C1 segment of cervical spinal cord (tissue), 14 donors: ENCODE measurements at regions not wholly inside any gene's neighbourhood (a gene's known extent, or its start where the extent isn't known, plus 50 kb on each side); places are given as distances from the start of the nearest gene placed in this dataset.
"Not testable (repeated sequence)": the region's sequence is repeated elsewhere in the genome, so short reads cannot be mapped to it uniquely, and the experiment has no call there.

ENCODE experiments used
- DNase-seq, 14 donors: peaks; one replicate each; lab custom pipeline; 2025; lab: John Stamatoyannopoulos, UW

DNA sequence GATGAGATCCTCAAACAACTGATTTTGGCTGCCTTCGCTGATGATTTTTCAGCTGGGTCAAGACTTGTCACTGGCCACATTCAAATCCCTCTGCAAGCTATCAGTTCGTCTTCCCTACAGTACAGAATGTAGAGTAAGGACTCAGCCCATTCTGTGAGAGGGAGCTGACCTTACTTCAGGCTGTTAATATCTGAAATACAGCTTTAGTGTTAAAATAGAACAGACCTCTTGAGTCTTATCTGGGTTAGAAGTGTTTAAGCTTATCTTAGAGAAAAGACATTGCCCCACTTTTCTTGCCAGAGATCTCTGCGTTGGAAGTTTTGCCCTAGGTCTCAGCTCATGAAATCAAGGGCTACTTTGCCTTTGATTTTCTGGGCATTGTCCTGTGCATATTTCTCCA is 383.4 kb upstream of the LARGE1 start:
- no peak for DNase-seq

DNA sequence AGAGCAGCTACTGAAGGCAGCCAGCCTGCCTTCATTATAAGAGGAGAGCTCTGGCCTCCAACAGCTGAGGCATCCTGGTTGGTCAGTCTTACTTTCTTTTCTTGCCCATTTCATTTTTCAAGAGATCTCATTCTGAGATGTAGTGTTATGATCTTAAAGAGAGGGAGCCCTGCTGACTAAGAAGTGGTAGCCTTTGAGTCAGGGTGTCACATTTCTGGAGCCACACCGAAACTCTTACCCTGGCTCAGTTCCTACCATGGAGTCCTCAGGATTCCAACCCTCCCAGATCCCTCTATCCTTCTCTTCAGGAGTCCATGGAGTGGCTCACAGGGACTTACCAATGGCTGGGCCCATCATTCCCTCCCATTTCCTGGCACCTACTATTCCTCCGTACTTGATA is 386.1 kb upstream of the LARGE1 start:
- no peak for DNase-seq

DNA sequence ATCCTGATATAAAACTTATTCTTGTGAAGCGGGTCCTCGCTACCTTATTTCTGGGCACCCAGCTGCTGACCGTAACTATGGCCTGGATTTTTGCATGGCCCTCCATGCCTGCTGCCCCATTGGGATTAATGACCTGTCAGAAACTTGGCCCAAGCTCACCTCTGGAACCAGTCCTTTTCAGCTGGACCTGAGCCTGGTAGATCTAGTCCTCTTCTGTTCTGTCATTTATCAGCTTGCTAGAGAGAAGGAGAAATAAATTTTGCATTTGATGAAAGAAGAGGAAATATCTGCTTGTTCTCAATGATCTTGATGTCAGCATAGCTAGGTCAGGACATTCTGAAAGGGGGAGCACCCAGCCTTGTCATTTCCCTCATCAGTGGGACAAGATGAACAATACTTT is 387.8 kb upstream of the LARGE1 start:
- no peak for DNase-seq

DNA sequence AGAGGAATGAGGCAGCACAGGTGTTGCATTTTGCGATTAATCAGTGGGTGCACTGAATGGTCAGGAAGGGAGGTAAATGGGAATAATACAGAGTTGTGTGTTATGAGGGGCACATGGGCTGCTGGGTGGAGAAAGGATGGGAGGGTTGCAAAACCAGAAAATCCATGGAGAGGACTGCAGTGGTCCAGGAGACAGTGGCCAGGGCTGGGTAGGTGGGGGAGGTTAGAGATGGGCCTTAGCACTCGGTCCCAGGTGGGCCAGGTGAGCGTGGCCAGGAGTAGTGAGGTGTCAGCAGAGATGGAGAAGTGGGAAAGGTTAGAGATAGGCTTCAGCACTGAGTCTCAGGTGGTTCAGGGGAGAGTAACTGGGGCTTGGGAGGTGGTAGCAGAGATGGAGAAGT is 399.1 kb upstream of the LARGE1 start:
- no peak for DNase-seq

DNA sequence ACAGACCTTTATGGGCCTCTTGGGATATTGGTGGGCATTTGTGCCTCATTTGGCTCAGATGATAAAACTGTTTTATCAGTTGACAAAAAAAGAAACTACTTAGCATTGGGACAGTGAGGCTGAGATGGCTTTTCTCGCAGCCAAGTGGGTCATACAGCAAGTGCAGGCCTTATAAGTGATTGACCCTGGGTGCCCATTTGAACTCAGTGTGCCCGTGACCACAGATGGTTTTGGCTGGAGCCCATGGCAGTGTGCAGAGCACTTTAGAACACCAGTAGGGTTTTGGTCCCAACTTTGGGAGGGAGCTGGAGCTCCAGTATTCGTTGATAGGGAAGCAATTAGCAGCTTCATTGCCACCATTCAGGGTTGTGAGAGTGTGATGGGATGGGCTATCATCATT is 404.5 kb upstream of the LARGE1 start:
- DNase-seq: no peak

DNA sequence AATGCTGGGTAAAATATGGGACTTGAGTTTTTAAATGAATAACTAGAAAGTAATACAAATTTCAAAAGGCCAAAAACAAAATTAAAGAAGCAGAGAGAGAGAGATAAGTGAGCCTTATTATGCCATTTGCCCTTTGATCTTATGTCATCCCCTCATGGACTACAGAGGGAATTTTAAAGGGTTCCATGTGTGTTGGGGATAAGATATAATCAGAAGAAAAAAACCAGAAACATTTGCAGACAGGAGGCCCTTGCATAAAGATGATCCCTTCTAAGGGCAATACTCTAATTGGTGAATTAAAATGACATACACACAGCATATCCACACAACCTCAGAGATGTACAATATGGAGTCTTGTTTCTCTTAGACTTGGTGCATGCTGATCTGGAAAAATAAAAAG is 406.6 kb upstream of the LARGE1 start:
- no peak for DNase-seq

DNA sequence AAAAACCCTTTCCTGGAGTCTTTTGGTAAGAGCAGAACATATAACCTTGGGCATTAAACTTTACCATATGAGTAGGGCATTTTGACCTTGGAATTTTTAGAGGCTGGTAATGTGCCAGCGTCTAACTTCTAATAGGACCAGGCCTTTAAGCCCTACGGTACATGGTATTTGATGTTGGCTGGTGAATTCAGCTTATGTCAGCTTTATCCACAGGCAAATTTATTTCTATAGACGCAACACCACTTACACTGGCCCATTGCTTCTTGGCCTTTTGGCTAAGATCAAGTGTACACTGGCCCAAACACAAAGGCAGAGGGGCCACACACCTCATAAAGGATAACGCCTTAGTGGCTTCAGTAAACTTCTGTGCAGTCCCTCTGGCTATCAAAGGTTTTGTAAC is 410.2 kb upstream of the LARGE1 start:
- no peak for DNase-seq

DNA sequence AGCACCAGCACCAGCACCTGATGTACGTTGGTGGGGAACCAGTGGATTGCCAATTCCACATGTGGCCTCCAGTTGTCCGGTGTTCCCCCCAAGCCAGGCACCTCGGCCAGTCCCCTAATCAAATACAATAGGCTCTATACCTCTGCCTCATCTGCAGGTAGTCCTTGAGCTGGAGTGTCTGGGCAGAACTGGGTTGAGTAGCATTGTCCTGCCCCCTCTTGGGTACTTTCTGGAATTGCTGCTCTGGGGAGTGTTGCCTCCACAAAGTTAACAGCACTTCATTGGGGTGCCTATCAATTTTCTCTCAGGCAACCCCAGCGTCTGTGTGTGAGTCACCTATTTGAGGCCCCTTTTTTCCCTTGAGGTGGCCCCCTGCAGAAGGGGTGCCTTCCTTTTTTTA is 413.0 kb upstream of the LARGE1 start:
- DNase-seq: no peak

DNA sequence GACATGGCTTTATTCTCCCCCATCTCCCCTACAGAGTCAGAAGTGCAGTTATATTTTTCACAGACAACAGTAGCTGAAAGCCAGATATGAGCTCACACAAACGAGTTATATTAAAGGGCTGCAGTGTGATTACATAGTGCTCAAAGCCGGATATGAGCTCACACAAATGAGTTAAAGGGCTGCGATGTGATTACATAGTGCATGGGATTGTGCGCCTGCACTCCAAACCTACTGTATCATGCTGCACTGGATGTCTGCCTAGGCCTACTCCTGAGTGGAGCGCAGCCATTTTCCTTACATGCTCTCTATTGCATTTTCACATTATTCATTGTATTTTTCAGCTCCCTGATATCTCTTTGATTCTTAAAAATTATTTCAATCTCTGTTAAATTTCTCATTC is 414.6 kb upstream of the LARGE1 start:
- no peak for DNase-seq

DNA sequence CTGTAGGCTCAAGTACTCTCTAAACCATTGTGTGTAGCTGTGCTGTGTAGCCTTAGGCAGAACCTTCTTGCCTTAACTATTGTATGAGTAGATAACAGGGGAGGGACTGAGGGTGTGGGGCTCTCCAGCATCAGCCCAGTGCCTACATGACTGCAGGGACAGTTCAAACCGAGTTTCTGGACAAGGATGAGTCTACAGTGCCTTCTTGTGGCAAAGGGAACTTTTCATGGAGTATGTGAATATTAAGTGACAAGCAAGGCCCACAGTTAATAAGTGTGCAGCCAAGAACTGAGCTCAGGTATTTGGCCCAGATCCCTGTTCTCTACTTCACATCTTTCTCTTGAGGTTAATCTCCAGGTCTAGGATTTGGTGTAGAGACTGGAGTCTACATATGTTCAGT is 424.4 kb upstream of the LARGE1 start:
- no peak for DNase-seq

DNA sequence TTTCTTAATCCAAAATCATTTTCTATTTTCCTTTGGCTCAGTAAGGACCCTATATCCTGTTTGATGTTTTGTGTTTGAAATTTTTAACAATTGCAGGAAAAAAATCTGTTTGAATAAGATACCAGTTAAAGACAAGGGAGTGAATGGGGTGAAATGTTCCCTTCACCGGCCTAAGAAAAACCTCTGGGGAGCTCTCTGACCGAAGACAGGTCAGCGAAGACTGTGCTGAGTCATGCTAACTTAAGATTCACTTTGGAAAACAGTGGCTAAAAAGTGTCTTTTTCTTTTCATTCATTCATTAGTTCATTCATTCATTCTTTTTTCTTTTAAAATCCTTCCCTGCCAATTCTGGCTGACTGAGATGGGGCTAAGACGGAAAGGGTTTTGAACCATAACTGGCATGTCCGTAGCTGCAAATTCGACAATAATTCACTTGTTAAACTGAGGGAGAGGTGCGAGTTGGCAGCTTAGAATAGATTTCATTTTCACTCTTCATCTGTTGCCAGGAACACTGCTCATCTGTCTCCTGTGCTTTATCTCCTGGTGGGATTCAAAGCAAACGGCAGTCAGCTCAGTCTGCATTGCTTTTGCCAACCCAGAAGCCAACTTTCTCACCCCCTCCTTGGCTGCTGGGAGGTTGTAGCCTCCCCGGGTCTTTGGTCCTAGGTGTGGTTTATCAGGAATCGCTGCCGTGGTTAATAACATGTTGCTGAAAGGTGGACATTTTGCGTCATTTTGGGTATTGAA is 434.0 kb upstream of the LARGE1 start:
- no peak for DNase-seq

DNA sequence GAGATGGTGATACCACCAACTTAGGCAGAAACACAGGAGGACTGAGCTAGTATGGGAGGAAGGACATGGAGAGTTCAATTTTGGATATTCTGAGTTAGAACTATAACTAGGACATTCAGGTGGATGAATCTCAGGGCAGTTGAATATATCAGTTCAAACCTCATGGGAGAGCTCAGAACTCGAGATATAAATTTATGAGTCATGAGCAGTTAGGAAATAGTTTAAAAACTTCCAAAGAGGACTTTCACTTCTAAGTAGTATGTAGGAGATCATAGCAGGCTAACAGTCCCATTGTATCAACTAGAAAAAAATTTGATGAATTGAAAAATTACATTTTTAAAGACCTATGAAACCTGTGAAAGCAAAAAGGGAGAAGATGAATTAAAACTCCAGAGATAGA is 436.2 kb upstream of the LARGE1 start:
- no peak for DNase-seq

DNA sequence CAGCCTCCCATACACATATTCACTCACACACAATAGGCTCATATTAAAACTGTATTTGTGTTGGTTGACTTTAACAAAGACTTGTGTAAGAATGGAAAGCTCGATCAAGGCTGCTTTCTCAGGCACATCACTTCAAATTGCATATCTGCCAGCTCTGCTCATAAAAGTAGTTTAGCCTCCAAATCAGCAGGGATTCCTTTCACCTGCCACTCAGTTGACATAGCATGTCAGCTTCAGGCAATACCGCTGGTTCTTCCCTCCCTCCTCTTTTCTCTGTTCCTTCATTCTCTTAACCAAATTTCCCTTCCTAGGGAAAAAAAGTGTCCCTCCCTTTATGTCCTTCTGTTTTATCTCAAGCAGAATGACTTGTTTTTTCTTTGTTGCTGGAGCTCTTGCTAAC is 450.4 kb upstream of the LARGE1 start:
- DNase-seq: no peak

DNA sequence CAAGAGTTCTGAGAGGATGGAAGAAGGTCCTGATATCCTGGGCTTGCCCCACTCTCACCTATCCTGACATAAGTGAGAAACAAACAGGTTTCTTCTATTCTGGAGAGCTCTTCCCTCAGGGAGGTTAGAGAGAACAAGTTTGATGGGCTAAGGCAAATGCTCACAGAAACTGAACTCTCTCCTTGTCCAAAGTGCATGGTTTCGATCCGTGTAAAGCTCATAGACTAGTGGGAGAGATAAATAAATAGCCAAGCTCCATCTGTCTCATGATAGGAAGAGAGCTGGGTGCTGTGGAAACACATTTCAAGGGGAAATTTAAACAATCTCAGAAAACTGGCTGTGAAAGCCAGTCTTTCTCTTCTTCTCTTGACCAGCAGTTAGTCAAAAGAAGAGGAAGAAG is 459.5 kb upstream of the LARGE1 start:
- no peak for DNase-seq

DNA sequence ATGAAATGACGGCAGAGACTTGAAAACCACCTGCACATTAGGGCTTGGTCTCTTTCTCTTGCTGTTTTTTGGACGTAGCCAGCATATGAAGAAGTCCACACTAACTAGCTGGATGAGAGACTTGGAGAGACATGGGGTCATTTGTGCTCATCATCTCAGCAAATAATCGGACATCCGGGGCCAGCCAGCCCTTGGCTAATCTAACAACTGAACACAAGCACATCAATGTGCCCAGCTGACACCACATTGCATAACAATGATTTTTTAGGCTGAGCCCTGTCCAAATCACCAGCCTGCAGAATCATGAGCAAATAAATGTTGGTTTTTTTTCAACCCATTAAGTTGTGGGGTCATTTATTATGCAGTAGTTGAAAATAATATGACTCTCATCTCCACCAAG is 460.3 kb upstream of the LARGE1 start:
- no peak for DNase-seq

DNA sequence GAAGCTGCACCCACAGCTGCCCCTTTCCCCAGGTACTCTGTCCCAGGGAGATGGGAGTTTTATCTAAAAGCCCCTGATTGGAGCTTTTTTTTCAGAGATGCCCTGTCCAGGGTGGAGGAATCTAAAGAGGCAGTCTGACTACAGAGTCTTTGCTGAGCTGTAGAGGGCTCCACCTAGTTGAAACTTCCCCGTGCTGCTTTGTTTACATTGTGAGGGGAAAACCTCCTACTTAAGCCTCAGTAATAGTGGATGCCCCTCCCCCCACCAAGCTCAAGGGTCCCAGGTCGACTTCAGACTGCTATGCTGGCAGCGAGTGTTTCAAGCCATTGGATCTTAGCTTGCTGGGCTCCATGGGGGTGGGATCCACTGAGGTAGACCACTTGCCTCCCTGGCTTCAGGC is 470.1 kb upstream of the LARGE1 start:
- no peak for DNase-seq

DNA sequence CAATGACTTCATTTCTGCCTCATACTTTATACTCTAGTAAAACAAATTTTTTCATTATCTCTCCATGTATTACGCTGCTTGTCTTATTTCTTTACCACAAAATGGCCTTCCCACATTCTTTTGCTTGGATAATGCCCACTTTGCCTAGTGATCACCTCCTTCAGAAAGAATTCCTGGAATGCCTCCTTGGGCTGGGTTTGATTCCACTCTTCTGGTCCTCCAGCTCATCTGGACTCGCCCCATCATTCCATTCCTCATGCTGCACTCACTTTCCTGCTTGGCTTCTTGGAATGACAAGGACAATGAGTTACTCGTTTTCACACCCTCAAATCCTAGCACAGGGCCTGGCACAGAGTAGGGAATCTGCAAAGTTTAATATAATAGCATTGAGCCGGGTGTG is 475.1 kb upstream of the LARGE1 start:
- no peak for DNase-seq

DNA sequence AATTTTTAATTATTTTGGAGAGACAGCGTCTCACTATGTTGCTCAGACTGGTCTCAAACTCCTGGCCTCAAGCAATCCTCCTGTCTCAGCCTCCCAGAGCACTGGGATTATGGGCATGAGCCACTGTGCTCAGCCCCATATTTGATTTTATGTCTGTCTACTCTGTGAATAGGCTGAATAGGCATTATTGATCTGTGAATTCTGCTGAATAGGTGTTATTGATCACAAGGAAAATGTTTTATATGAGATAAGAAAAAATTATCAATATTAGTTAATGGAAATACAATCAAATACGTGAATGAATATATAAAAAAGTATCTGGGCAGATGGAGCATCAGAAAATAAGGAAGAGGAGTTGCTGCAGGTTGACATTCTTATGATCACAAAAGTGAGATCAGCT is 483.4 kb upstream of the LARGE1 start:
- DNase-seq: no peak

DNA sequence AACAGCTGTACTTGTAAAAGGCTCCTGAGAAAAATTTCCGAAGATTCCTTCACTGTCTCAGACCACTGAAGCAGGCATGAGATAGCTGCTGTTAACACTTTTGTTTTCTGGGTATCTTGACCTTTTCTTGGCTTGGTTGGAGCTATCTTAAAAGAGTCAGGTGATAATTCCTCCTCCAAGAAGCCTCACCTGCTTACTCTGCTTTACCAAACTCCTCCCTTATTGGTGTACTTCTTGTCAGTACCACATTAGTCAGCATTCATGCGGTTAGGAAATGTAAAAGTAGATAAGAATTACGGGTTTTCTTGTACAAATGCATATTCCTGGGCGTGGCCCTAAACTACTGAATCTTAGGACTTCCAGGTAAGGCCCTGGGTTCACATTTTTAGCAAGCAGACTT is 489.8 kb upstream of the LARGE1 start:
- no peak for DNase-seq

DNA sequence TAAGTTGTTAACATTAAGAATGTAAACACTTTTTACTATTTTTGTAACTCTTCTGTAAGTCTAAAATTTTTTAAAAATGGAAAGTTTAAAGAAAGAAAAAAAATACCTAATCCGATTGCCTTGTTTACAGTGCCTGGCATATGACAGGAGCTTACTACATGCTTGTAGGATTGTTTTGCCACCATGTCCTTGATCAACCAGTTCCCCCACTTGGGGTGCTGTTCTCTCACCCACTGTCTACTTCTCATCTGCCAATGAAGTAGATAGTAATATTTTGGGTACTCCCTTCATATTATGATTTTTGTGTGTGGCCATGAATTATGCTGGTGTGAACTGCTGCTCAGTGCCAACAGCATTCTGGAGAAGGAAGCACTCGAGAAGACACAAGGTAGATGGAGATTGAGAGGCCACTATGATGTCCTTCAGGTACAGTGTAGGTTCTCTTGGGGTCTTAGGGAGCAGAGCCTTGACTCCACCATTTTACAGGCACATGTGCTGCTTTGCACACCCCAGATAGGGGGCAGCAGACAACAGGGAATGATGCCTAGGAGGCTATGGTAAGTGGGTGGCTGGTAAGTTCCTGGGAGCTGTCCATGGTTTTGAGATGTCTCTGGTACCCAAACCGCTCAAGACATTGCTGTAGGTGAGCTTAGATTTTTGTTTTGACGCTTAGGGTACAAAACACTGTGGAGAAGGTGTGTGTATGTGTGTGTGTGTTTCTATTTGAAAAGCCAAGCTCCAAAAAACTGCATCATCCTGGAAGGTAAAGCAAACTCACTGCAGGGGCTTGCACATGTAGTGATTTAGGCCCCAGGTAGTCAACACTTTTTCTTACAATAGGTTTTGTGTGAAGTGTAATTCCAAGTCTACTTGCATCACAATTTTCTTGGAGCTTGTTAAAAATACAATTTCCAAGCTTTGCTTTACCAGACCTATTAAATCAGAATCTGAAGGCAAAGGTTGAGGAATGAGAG is 494.5 kb upstream of the LARGE1 start:
- peak in 2 of 14 donors; percentile 0 to 17 for DNase-seq

DNA sequence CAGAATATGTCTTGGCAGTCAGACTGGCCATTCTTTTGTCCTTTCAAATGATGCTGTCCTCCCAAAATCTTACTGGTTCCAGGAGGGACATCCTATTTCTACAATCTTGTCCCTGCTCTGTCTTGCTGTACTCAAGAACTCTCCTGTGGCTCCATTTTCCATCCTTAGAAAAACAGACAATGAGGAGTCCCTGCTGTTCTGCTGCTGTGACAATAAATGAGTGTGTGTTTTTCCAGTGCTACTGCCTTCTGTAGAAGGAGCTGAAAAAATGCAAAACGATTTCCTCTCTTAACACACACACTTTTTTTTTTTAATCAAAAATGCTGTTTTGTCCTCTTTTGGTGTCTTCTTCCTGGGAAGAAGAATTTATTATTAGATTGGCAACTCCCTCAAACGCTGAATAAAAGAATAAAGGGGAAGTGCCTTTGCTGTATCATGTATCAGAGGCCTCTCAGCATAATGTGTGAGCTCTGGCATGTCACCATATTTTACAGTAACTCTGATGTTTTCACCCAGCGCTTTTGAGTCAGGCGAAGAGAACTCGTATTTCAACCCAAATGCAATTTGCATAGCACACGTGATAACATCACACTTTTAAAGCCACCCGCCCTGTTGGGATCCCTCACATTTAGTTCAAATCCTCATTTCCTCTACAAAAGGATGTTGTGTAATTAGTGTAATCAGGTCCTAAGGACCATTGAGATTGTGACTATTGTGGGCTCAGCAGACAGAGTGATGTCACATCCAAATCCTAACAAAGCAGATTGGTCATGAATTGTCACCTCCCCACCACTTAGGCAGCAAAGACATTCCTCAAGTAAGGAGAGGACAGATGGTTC is 496.0 kb upstream of the LARGE1 start:
- no peak for DNase-seq

DNA sequence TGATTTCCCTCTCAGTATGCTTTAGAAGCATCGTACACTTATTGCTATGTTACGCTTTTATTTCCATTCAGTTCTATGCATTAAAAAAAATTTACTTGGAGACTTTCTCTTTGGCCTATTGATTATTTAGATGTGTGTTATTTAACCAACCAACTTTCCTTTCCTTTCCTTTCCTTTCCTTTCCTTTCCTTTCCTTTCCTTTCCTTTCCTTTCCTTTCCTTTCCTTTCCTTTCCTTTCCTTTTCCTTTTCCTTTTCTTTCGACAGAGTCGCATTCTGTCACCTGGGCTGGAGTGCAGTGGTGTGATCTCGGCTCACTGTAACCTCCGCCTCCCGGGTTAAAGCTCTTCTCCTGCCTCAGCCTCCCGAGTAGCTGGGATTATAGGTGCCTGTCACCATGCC is 502.7 kb upstream of the LARGE1 start:
- DNase-seq: not testable (repeated sequence)
